T-helper 1 cell treated with Interleukin-12 subunit alpha and Interleukin-12 subunit beta and Interleukin-4 antibody, amounts not matched to agents 30 ng/mL and 1 ng/mL, for 36 hours (primary cell): ENCODE measurements at regions not wholly inside any gene's neighbourhood (a gene's known extent, or its start where the extent isn't known, plus 50 kb on each side); places are given as distances from the start of the nearest gene placed in this dataset.
"Not testable (repeated sequence)": the region's sequence is repeated elsewhere in the genome, so short reads cannot be mapped to it uniquely, and the experiment has no call there.

Experiments used
- intact Hi-C: fragments of 100-400 bp; cut with micrococcal nuclease; formaldehyde crosslinking; loops from one replicate; pipeline ENCODE4 v1.15.1; 2024

DNA sequence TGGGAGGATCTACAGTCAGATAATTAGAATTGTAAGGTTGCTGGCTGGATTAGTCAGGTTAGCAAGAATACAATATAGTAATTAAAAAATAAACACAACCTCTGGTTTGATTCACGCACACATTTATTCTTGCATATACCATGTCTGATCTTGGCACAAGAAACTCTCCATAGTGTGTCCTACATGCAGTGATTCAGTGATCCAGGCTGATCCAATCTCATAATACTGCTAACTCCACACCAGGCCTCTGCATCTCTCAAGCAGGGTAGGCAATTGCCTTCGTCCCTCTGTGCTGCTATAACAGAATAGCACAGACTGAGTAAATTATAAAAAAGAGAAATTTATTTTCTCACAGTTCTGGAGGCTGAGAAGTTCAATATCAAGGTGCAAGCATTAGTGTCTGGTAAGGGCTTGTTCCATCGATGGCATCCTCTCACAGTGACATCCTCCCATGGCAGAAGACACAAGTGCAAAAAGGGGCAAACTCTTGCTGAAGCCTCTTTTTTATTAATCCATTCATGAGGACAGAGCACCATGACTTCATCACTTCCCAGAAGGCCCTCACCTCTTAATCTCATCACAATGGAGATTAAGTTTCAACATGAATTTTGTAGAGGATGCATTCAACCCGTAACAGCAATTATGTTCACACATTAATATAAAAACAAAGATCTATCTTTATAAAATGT is 741.0 kb upstream of the NCAM2 start:
- intact Hi-C loops: no loop called here

DNA sequence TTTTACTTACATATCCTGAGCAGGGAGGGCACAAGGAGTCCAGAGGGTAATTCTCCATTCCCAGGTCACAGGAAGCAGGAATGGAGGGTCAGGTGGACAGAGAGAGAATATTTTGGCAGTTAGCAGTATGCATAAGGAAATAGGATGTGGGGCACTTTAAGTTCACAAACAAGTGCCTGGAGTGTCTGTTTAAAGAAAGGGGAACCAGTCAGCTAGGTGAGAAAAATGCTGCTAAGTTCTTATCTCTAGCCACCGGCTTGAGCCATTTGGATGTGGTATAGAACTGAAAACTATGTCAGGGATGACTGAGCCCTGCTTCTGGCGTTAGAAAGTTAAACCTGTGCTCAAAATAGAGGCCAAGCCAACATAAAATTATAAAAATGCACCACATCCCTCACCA is 739.7 kb upstream of the NCAM2 start:
- intact Hi-C loops: no loop called here

DNA sequence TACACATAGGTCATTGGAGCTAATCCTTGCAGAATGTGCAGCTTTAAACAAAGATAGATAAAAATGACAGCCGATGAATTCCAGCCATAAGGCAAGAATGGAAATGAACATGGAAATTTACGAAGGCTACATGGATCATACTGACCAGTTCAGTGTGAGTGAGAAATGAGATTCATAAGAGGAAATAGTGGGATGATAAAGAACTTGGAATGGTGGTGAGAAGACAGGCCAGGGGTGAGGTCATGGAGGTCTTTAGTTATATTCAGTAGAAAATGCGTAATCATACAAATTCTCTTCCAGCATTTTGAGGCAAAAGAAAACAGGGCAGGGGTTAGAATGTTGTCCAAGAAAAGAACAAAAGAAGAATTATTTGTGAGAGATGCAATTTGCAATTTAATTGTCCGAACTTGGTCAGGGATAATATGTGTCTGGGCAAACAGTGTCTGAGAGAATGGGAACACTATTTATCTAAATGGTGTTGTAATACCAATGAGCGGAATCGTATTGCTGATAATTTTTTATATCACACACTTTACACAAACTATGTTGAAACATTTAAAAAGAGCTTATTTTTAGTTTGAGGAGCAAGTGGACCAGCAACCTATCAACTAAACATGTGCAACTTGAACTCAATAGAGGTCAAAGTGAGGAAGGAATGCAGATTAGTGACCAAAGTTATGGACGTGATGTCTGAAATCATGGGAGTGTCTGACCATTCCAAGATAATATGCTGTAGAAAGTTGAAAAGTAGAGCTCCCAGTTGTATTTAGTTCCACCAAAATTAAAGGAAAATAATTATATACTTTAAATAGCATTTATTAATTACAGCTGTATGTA is 739.0 kb upstream of the NCAM2 start:
- intact Hi-C loops: no loop called here

DNA sequence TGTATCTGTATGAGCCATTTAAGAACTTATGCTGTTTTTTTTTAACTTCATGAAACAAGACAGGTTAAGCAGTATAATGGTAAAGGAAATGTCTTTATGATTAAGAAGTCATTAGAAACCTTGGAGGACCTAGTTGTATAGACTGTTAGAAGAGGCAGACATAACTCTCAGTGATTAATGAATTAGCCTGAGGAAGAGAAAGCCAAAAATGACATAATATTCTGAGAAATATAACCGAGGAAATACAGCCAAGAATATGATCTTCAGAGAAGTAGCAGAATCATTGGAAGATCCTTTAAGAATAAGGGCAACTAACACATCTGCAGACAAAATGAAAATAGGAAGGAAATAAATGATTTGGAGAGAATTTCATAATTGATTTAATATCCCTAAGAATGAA is 738.1 kb upstream of the NCAM2 start:
- intact Hi-C loops: no loop called here

DNA sequence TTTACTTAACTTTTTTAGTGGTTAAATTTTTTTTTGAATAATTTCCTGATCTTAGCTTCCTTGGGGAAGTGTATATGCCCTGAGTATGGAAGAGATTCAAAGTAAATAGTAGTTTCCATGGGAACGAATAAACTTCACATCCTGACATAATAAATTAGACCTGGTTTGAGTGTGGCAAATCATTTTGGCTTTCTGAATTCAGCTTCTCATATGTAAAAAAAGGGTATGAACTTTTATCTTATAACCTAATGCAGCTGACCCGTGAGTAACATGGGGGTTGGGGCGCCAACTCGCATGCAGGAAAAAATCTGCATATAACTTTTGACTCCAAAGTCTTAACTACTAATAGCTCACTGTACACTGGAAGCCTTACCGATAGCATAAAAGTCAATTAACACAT is 736.8 kb upstream of the NCAM2 start:
- intact Hi-C loops: no loop called here

DNA sequence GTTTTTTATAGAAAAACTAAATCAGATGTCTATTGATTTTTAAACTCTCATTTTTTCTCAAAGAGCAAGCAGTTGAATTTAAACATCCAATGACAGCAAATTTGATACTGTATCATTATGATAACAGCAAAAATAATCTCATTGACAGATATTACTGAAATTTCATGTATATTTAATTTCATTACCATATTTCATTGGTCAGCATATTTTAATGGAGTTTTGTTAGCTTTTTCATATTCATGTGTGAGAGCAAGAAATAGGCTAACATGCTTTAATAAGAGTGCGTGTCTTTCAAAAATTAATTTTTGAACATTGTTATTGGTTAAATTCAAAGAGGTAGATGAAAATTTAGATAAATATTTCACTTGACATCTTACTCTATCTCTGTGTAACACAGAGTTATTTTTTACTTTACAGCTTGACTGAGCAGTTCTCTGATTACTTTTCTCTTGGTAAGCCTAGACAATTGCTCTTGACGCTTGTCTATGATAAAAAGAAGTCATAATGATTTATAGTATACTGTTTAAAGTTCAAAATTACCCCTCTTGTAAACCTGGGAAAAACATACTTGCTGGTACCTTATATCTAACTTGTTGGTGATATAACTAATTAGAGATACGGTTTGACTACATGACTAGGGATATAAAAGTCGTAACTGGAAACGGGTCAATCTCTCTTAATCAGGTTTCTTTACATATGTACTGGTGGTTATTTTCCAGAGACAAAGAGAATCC is 732.3 kb upstream of the NCAM2 start:
- intact Hi-C loops: no loop called here

DNA sequence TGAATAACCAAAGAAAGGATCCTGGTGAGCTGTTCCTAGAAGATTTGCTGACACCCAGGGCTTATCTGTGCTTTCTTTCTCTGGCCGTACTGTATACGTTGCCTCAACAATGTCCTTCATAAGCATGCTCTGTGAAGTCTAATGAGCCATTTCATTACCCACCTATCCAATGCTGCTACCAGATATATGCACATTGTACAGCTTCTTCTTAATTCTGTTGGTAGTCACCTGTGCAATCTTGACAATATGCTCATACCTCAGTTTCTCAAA is 731.8 kb upstream of the NCAM2 start:
- intact Hi-C loops: no loop called here

DNA sequence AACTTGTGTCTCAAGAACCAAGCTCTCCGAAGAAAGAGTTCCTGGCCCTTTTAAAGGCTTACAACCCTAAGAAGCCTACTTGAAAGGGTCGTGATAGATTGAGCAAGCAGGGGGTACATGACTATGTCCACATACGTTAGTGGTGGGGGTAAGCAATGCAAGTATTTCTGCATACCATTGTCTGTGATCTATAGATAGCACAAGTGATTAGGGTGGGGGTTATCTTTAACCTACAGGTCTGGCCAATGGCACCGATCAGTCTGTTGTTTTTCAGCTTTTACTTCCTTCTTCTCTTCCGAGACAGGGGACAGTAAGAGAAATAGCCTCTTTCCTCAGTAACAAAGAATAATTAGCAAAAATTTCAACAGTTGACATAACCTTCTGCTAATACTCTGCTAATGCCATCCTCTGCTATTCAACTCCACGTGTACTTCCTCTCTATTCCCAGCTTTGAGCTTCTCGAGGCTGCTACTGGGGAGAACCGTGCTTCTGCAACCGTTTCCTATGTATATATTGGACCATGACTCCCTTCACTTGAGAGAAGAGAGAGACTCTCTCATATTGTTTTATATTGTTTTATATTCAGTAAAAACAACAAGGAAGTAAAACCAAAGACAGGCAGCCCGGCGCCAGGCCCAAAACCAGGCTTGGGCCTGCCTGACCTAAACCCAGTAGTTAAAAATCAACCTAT is 727.7 kb upstream of the NCAM2 start:
- intact Hi-C loops: no loop called here

DNA sequence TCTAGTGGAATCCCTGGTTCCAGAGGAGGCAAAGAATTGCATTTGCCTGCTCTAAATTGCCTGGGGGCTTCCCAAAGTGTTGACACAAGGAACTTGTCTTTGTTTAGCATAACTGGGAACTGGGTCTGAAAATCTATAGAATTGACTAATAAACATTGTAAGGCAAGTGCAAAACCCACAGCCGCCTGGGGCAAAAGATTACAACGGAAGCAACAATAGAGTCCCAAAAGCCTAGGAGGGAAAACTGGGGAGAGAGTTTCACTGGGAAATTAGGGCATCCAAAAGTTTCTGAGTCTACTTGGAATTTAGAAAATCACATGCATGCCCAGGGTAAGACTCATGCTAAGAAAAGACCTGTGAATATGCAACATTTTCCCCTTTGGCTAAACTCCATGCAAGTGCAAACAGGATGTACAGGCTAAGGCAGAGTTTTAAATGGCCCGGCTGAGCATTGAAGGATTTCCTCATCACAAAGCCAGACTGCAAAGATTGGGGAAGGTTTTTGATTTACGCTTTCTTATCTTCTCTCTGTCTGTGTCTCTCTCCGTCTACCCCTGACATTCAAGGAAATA is 725.3 kb upstream of the NCAM2 start:
- intact Hi-C loops: no loop called here

DNA sequence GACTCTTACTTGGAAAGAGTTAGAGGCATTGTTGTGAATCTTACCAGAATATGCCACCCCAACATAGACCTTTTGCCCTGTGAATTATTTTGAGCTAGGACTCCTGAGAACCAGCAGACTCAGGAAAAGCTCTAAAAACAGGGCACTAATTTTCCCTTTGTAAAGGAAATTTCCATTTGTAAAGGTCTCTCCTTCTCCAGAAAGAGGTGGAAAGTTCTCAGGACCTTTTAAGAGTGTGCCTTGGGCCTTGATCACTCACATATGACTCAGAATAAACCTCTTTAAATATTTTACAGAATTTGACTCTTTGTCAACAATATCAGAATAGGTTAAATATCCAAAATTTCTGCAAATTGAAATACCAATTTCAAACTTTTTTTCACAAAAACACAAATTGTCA is 721.8 kb upstream of the NCAM2 start:
- intact Hi-C loops: no loop called here

DNA sequence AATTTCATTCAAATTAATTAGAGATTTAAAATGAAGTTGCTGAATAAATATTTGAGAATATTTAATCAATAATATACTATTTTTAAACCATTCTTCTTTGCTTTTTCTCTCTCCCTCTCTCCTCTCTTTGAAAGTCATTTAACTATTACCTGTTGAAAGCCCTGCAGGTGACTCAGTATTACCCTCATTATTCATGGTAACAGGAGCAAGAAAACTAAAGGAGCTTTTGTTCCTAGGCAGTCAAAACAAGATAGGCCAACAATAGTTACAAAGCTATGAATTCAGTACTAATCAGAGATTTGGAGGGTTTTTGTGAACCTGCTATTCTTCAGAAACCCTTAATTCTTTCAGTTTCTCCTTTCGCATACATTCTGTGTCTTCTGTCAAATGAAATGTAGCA is 721.3 kb upstream of the NCAM2 start:
- intact Hi-C loops: no loop called here

DNA sequence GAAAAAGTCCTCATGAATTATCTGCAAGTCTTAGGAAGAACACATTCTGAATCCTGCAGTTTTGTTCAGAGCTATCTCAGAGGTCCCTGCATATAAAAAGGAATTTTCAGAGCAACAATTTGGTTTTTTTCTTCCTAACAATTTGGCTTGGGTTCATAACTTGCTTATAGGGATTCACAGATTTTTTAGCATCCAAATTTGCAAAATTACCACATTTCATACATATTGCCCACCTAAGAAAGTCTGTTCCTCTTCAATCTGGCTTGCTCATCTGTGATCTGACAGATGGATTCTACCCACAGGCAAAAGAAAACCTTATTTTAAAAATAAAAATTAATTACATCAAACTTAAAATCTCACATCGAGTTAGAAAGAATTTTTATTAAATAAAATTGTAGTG is 714.4 kb upstream of the NCAM2 start:
- intact Hi-C loops: no loop called here

DNA sequence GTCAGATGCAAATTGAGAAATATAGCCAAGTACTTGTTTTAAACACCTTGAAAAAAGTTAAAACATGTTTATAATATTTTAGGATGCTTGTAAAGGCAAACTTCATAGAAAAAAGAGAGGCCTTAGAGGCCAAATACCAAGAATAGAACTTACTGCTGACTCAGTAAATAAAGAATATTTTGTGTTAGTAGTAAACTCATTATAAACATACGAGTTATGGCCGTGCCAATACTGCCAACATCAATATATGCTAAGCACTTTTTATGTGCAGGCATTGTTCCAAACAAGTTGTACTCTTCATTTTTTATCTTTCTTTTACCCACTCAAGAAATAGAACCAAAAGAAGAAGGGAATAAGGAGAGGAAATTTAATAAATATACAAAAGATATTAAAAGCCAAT is 705.9 kb upstream of the NCAM2 start:
- intact Hi-C loops: no loop called here

DNA sequence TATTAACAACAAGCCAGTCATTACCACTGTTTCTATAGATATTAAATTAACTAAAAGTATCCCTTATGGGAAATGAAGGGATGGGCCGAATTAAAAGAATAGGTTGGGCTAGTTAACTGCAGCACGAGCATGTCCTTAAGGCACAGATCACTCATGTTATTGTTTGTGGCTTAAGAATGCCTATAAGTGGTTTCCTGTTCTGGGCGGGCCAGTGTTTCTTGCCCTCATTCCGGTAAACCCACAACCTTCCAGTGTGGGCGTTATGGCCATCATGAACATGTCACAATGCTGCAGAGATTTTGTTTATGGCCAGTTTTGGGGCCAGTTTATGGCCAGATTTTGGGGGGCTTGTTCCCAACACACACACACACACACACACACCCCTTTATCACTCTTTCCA is 705.4 kb upstream of the NCAM2 start:
- intact Hi-C loops: not testable (repeated sequence)

DNA sequence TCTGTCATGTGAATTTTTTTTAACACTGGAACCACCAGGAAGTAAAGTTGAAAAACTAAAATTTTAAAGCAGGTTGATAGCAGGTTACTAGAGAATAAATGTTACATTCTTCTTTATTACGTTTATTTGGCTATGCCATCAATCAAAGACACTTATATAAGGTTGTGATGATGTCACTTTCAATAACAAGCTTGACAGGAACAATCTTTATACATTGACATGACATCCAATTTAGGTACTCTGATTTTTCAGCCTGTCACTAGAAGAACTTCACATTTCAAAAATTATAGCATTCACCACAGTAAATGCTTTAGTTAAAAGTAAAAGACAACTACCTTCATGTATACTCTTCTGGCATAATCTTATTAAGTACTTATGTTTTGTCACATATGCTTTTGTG is 696.8 kb upstream of the NCAM2 start:
- intact Hi-C loops: no loop called here

DNA sequence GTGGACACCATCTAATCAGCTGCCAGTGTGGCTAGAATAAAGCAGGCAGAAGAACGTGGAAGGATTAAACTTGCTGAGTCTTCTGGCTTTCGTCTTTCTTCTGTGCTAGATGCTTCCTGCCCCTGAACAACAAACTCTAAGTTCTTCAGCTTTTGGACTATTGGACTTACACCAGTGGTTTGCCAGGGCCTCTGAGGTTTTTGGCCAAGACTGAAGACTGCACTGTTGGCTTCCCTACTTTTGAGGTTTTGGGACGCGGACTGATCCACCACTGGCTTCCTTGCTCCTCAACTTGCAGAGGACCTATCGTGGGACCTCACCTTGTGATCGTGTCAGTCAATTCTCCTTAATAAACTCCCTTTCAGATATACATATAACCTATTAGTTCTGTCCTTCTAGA is 696.1 kb upstream of the NCAM2 start:
- intact Hi-C loops: no loop called here

DNA sequence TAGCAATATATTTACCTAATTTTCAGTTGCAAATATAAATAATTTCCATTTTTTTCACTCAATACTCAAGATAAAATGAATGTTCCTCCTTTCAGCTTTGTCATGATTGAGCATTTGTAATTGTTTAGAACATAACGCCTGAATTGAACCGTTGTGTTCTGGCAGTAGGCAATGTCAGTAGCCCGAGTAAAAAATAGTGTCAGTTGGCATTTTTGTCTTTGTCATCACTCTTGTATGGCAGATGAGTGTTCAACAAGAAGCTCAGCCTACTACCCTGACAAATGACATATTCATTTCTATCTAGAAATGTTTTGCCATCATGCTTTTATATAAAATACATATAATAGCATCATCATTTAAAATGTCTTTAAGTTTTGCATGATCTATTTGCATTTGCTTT is 691.4 kb upstream of the NCAM2 start:
- intact Hi-C loops: no loop called here

DNA sequence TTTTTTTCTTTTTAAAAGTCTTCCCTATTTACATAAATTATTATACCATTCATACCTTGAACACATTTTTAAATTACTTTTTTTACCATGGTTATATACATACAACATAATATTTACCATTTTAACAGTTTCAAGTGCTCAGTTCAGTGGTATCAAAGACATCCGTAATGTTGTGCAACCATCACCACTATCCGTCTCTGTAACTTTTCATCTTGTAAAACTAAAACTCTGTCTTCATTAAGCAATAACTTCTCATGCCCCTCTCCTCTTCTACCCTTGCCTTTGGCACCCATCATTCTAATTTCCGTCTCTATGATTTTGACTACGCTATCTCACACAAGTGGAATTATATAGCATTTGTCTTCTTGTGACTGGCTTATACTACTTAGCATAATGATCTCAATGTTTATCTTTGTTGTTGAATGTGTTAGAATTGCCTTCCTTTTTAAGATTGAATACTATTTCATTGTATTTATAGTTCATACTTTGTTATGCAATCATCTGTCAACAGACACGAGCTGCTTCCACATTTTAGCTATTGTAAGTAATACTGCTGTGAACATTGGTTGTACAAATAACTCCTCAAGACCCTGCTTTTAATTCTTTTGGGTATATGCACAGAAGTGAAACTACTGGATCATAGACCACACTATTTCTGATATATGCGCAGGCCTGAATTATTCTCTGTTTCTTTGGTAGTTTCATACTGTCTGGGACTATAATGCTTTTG is 689.5 kb upstream of the NCAM2 start:
- intact Hi-C loops: no loop called here

DNA sequence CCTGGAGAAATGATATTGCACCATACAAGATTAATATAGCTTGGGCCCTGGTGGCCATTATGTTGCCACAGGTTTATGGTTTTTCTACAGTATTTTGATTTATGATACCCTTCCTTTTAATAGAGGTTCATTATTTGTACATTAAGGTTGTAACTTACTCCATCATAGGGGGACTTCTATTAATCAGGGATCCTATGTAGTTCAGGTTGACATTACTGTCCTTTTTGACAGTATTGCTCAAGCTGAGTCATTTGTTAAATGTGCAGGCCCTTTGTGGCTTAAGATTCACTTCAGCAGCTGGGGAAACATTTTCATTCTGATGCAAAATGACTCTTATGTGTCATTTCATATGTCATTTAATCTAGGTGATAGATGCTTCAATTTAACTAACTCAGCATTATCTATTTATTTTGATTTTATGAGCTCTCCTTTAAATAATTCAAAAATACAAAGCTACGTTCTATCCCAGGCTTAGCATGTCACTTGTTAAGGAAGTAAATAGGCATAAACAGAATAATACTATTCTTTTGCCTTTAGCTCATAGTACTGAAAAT is 686.9 kb upstream of the NCAM2 start:
- intact Hi-C loops: no loop called here

DNA sequence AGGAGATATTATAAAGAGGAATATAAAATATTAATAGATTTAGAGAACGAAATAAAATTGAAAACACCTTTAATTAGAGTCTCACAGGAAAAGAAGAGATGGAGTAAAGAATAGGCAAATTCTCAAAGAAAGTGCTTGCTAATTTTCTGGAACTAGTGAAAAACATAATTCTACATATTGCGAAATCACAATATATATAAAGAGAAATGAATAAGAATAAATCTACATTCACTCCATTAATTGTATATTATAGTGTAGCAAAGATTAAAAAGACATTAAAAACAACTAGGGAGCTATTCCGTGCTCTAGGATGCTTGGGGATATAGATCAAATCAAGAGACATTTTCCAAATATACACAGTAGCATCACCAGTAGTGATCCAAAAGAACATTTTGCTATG is 685.2 kb upstream of the NCAM2 start:
- intact Hi-C loops: no loop called here

DNA sequence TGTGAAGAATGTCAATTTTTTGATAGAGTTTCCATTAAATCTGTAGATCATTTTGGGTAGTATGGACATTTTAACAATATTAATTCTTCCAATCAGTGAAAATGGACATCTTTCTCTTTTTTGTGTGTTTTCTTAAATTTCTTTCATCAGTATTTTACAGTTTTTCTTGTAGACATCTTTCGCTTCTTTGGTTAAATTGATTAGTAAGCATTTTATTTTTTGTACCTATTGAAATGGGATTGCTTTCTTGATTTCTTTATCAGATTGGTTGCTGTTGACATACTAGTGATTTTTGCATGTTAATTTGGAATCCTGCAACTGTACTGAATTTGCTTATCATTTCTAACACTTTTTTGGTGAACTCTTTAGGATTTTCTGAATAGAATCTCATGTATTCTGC is 683.2 kb upstream of the NCAM2 start:
- intact Hi-C loops: no loop called here
